ENCODE measurements at regions not wholly inside any gene's neighbourhood (a gene's known extent, or its start where the extent isn't known, plus 50 kb on each side); places are given as distances from the start of the nearest gene placed in this dataset.

GRCh38 chr9:20178679-20179078 is 389.8 kb upstream of the SLC24A2 start:
- TF ChIP-seq JUN (CRISPR knock-in tag; IDR thresholded peaks at IDR 0.05) (no peak), CTCF (IDR thresholded peaks at IDR 0.05) (no peak), MXD4 (CRISPR knock-in tag; IDR thresholded peaks at IDR 0.05; ENCODE audit: borderline replicate concordance) (no peak), NR2C2 (CRISPR knock-in tag; IDR thresholded peaks at IDR 0.05) (no peak), ZBTB43 (CRISPR knock-in tag; IDR thresholded peaks at IDR 0.05) (no peak), TCF7 (CRISPR knock-in tag; IDR thresholded peaks at IDR 0.05; ENCODE audit: low read depth) (no peak), ATF3 (CRISPR knock-in tag; conservative IDR thresholded peaks at IDR 0.05) (no peak)
